BE2C (cell line): ENCODE measurements at regions not wholly inside any gene's neighbourhood (a gene's known extent, or its start where the extent isn't known, plus 50 kb on each side); places are given as distances from the start of the nearest gene placed in this dataset.

Experiments
- DNase-seq: peaks from one replicate; pipeline ENCODE4 v3.0.0-alpha.2; 2020
- H3K27me3 ChIP-seq: fragments of 250-450 bp; sonication (Bioruptor Pico); 2 replicates; pipeline ENCODE4 v1.5.1; 2020; ENCODE audit warnings: mild to moderate bottlenecking
- H3K36me3 ChIP-seq: fragments of 250-450 bp; sonication (Bioruptor Pico); 2 replicates; pipeline ENCODE4 v1.5.1; 2020; ENCODE audit warnings: mild to moderate bottlenecking
- H3K4me1 ChIP-seq: fragments of 250-450 bp; sonication (Bioruptor Pico); 2 replicates; pipeline ENCODE4 v1.5.1; 2020
- H3K4me3 ChIP-seq: 2 replicates; pipeline ENCODE4 v1.5.1; 2011; ENCODE audit warnings: low read depth, low read length
- H3K9me3 ChIP-seq: fragments of 250-450 bp; sonication (Bioruptor Pico); 2 replicates; pipeline ENCODE4 v1.5.1; 2020
- CTCF ChIP-seq: IDR thresholded peaks from 2 replicates; pipeline ENCODE4 v1.5.1; 2012; ENCODE audit warnings: mild to moderate bottlenecking, low read depth, low read length

GRCh38 chr2:67217398-67217797 lies 179.7 kb upstream of the ETAA1 start:
- no peak for DNase-seq
- no peaks in the 10 kb centered on the region for H3K9me3 ChIP-seq
- TF ChIP-seq CTCF = no peak
- H3K27me3 ChIP-seq = no peaks in the 10 kb centered on the region
- no peak overlapping the region for H3K4me3 ChIP-seq
- H3K36me3 ChIP-seq = no peaks in the 10 kb centered on the region
- H3K4me1 ChIP-seq = peaks cover 8% of the 10 kb centered on the region

- no peaks in the 10 kb centered on the region for H3K9me3 ChIP-seq
- no peaks in the 10 kb centered on the region for H3K27me3 ChIP-seq
- H3K36me3 ChIP-seq = no peaks in the 10 kb centered on the region
- no peak overlapping the region for H3K4me3 ChIP-seq
- TF ChIP-seq CTCF = no peak
- peaks cover 8% of the 10 kb centered on the region for H3K4me1 ChIP-seq
- DNase-seq = no peak
Measured at GRCh38 chr2:67218056-67218455, 179.1 kb upstream of the ETAA1 start.

GRCh38 chr2:67219651-67220050 lies 177.5 kb upstream of the ETAA1 start:
- no peaks in the 10 kb centered on the region for H3K36me3 ChIP-seq
- no peak overlapping the region for H3K4me3 ChIP-seq
- no peak for DNase-seq
- no peaks in the 10 kb centered on the region for H3K27me3 ChIP-seq
- H3K9me3 ChIP-seq = no peaks in the 10 kb centered on the region
- H3K4me1 ChIP-seq = peaks cover 4% of the 10 kb centered on the region
- TF ChIP-seq CTCF = no peak

- H3K9me3 ChIP-seq = no peaks in the 10 kb centered on the region
- no peaks in the 10 kb centered on the region for H3K27me3 ChIP-seq
- H3K4me3 ChIP-seq = no peak overlapping the region
- no peaks in the 10 kb centered on the region for H3K4me1 ChIP-seq
- no peak for TF ChIP-seq CTCF
- no peak for DNase-seq
- H3K36me3 ChIP-seq = no peaks in the 10 kb centered on the region
Measured at GRCh38 chr2:67221266-67221665, 175.9 kb upstream of the ETAA1 start.

GRCh38 chr2:67225287-67225973 lies 171.7 kb upstream of the ETAA1 start:
- no peaks in the 10 kb centered on the region for H3K4me1 ChIP-seq
- no peak for DNase-seq
- no peak overlapping the region for H3K4me3 ChIP-seq
- no peaks in the 10 kb centered on the region for H3K36me3 ChIP-seq
- H3K9me3 ChIP-seq = no peaks in the 10 kb centered on the region
- no peaks in the 10 kb centered on the region for H3K27me3 ChIP-seq
- TF ChIP-seq CTCF = no peak

- H3K9me3 ChIP-seq = no peaks in the 10 kb centered on the region
- DNase-seq = no peak
- H3K4me3 ChIP-seq = no peak overlapping the region
- TF ChIP-seq CTCF = no peak
- H3K27me3 ChIP-seq = no peaks in the 10 kb centered on the region
- H3K4me1 ChIP-seq = no peaks in the 10 kb centered on the region
- no peaks in the 10 kb centered on the region for H3K36me3 ChIP-seq
Measured at GRCh38 chr2:67229706-67230105, 167.4 kb upstream of the ETAA1 start.
